ENCODE measurements at regions not wholly inside any gene's neighbourhood (a gene's known extent, or its start where the extent isn't known, plus 50 kb on each side); places are given as distances from the start of the nearest gene placed in this dataset.

DNA sequence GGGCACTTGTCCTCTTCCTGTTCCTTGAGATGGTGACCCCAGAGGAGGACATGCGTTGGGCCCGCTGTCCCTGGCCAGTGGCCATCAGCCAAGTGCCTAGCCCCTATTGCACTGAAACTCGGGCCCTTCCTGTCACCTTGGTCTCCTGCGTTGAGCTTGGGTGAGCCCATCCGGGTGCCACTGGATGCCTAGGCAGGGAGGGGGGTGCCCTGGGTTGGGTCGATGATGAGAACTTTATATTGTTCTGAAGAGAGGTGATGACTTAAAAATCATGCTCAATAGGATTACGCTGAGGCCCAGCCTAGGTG, 221.8 kb downstream of the SNRPN start:
- TF ChIP-seq POLR2AphosphoS5 (IDR thresholded peaks at IDR 0.05; ENCODE audit: insufficient read depth in 1 of 2, low read depth in 1 of 2): no peak
- TF ChIP-seq, protein P1, sequence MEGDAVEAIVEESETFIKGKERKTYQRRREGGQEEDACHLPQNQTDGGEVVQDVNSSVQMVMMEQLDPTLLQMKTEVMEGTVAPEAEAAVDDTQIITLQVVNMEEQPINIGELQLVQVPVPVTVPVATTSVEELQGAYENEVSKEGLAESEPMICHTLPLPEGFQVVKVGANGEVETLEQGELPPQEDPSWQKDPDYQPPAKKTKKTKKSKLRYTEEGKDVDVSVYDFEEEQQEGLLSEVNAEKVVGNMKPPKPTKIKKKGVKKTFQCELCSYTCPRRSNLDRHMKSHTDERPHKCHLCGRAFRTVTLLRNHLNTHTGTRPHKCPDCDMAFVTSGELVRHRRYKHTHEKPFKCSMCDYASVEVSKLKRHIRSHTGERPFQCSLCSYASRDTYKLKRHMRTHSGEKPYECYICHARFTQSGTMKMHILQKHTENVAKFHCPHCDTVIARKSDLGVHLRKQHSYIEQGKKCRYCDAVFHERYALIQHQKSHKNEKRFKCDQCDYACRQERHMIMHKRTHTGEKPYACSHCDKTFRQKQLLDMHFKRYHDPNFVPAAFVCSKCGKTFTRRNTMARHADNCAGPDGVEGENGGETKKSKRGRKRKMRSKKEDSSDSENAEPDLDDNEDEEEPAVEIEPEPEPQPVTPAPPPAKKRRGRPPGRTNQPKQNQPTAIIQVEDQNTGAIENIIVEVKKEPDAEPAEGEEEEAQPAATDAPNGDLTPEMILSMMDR (IDR thresholded peaks at IDR 0.05): no peak

Data from vagina (tissue), 2 donors.